Epithelial cell of esophagus (primary cell): ENCODE measurements at regions not wholly inside any gene's neighbourhood (a gene's known extent, or its start where the extent isn't known, plus 50 kb on each side); places are given as distances from the start of the nearest gene placed in this dataset.
A peak's percentile ranks its signal among the peaks of the same experiment; 100 is the strongest.

ENCODE experiments used
- DNase-seq: peaks from one replicate; pipeline ENCODE4 v3.0.0; 2010; ENCODE audit warnings: low read depth
- H3K4me3 ChIP-seq: 2 replicates; pipeline ENCODE4 v1.5.1; 2011; ENCODE audit warnings: mild to moderate bottlenecking, low read length, control low read depth
- TF ChIP-seq, protein P1 (sequence below): IDR thresholded peaks from 2 replicates; pipeline ENCODE4 v1.5.1; 2011; ENCODE audit warnings: low read depth, mild to moderate bottlenecking, low read length, control low read depth, inconsistent platforms; ENCODE audit not compliant: insufficient read depth; ENCODE audit errors: missing control alignments

DNA sequence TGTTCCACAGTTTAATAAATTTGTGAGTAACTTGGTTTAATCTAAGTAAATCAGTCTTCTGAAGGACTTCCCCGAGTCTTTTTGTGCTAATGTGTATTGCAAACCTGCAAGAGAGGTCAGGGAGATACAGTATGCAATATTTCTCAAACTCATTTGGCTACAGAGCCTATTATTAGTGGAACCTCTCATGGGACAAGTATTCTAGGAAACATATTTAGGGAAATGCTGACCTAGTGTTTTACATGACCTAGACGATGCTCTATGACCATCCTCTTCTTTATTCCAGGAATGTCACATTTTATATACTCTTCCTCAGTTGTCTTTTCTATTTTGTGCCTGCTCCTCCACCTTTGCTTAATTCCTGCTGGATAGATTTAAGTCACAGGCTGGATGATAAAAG, 327.8 kb upstream of the TBC1D5 start:
- no peak for DNase-seq
- no peak overlapping the region for H3K4me3 ChIP-seq
- TF ChIP-seq, protein P1, sequence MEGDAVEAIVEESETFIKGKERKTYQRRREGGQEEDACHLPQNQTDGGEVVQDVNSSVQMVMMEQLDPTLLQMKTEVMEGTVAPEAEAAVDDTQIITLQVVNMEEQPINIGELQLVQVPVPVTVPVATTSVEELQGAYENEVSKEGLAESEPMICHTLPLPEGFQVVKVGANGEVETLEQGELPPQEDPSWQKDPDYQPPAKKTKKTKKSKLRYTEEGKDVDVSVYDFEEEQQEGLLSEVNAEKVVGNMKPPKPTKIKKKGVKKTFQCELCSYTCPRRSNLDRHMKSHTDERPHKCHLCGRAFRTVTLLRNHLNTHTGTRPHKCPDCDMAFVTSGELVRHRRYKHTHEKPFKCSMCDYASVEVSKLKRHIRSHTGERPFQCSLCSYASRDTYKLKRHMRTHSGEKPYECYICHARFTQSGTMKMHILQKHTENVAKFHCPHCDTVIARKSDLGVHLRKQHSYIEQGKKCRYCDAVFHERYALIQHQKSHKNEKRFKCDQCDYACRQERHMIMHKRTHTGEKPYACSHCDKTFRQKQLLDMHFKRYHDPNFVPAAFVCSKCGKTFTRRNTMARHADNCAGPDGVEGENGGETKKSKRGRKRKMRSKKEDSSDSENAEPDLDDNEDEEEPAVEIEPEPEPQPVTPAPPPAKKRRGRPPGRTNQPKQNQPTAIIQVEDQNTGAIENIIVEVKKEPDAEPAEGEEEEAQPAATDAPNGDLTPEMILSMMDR = no peak

DNA sequence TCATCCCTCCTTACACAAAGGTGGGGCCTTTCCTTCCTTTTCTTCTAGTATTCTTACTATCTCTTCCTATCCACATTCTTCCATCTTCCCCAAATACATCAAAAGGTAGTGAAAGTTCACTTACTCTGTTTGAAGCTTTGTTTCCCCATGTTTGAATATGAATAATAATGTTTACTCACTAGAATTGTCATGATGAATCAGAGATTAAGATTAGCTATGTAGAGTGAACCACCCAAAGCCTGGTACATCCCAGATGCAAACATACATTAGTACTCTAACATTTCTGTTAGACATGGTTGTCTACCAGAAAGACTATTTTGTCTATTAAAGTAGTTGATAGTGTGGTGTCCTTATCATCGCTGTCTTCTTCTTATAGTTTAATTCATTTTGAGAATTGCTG, 327.1 kb upstream of the TBC1D5 start:
- no peak overlapping the region for H3K4me3 ChIP-seq
- DNase-seq = peak; percentile 61
- TF ChIP-seq, protein P1 = no peak

DNA sequence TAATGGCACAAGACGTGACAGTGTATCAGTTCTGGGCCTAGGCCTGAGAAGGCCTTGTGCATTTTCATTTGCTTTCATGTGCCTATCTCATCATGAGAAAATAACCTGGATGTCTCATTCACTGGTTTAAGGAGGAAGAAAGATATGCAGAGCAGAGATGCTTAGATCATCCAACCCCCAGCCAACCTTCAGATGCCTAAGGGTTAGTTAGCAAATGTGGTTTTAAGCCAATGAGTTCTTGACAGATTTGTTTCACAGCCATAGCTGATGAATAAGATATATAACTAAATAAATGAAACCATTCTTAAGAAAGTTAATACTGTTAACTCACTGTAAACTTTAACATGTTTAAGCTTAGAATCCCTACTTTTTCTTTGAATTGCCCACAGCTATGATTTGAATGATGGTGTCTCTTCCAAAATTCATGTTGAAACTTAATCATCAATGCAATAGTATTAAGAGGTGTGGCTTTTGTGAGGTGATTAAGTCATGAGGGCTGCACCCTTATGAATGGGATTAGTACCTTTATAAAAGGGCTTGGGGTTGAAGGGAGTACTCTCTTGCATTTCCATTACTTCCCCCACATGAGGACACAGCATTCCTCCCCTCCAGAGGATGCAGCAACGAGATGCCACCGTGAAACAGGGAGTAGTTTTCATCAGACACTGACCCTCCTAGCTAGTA, 324.6 kb upstream of the TBC1D5 start:
- no peak overlapping the region for H3K4me3 ChIP-seq
- peak; percentile 58 for DNase-seq
- TF ChIP-seq, protein P1 = no peak

DNA sequence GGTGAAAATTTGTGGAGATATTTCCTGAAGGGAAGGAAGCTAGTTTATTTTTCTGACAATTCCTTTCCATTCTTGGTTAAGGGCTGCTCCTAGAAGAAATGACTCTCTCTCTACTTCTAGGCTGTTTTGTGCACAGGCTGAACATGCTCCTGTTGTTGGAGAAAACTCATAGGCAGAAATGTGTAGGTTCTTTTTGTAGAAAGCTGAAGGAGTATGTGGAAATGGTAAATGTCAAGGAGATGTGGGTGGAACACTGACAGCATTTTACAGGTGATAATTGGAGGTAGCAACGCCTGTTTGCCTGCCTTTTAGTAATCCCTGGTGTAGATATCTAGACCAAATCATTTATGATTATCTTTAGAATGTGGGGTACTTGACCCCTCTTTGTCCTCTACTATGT, 322.2 kb upstream of the TBC1D5 start:
- DNase-seq = no peak
- no peak overlapping the region for H3K4me3 ChIP-seq
- TF ChIP-seq, protein P1 = no peak

DNA sequence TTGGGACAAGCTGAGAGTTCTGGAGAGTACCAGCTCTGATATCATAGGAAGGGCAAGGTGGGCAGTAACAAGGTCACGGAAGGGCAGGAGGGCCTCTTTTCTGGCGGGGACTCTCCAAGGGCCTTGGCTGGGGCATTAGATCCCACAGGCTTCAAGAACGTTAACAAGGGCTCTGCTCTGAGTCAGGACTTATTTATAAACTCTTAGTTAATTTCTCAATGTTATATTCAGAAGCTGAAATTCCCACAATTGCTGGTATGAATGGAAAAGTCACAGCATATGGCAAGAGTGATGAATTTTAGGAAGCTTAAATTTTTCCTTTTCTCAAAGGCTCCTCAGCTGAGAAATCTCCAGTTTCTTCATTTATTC, 320.2 kb upstream of the TBC1D5 start:
- no peak for DNase-seq
- no peak overlapping the region for H3K4me3 ChIP-seq
- TF ChIP-seq, protein P1 = no peak

DNA sequence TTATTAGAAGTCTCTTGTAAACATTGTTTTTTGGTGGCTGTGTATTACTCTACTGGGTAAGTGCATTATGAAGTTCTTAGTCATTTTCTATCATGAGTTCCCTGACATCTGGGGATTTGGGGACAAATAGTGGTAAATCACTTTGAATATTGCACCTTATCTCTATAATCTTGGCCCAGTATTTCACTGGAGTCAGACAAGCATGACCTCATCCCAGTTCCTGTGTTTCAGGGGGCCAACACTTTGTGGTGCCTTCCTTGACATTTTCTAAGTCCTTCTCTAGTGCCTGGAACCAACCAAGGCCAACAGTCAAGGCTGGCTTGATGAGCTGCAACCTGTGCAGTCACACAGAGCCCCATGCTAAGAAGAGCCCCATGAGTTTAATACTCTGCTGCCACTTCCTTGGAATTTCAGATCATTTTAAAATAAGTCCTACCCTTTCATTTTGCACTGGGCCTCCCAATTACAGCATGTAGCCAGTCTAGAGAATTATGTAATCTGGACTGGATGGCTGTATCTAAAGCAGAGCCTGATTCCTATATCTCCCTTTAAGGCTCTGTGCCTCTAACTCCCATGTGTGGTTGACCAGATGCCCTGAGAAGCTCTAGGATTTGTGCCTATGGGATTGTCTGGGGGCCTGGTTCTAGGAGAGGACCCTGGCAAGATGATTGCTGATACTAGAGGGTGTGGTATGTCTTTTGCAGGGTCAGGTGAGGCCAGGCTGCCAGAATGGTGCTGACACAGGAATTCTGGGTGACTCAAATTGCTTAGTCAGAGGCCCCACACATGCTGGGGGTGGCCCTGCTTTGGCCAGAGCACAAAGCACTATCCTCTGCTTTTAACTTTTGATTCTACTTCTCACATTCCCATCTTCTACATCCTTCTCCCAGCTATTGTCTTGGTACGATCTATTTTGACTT, 319.6 kb upstream of the TBC1D5 start:
- TF ChIP-seq, protein P1 = no peak
- H3K4me3 ChIP-seq = no peak overlapping the region
- DNase-seq = peak; percentile 69
